ENCODE measurements at regions not wholly inside any gene's neighbourhood (a gene's known extent, or its start where the extent isn't known, plus 50 kb on each side); places are given as distances from the start of the nearest gene placed in this dataset.

- TF ChIP-seq CTCF (conservative IDR thresholded peaks at IDR 0.05; ENCODE audit: low read depth, low read length) (no peak), RFX5 (IDR thresholded peaks at IDR 0.05; ENCODE audit: low read depth, low read length) (no peak), BHLHE40 (IDR thresholded peaks at IDR 0.05; ENCODE audit: low read depth, low read length) (no peak), RAD21 (IDR thresholded peaks at IDR 0.05; ENCODE audit: low read length) (no peak), POLR2A (IDR thresholded peaks at IDR 0.05; ENCODE audit: low read depth, low read length) (no peak), SMC3 (IDR thresholded peaks at IDR 0.05; ENCODE audit: low read depth, low read length) (no peak), MAZ (IDR thresholded peaks at IDR 0.05; ENCODE audit: borderline replicate concordance, low read depth, low read length) (no peak), CEBPB (IDR thresholded peaks at IDR 0.05; ENCODE audit: low read depth, low read length) (no peak), NFE2L2 (IDR thresholded peaks at IDR 0.05; ENCODE audit: low read depth, low read length) (no peak), ELK1 (IDR thresholded peaks at IDR 0.05; ENCODE audit: borderline replicate concordance, low read depth, low read length) (no peak), MXI1 (IDR thresholded peaks at IDR 0.05; ENCODE audit: borderline replicate concordance, low read depth, low read length) (no peak), MAFK (IDR thresholded peaks at IDR 0.05; ENCODE audit: low read depth, low read length) (no peak), FOS (IDR thresholded peaks at IDR 0.05; ENCODE audit: low read depth, low read length) (no peak)
These were observed 717.5 kb upstream of the LRRN3 start for GRCh38 chr7:110373416-110373815.
